Mesenchymal stem cell (in vitro differentiated cells and primary cell): ENCODE measurements at regions not wholly inside any gene's neighbourhood (a gene's known extent, or its start where the extent isn't known, plus 50 kb on each side); places are given as distances from the start of the nearest gene placed in this dataset.
A peak's percentile ranks its signal among the peaks of the same experiment; 100 is the strongest.

Source experiments
- DNase-seq: peaks from one replicate; pipeline ENCODE4 v3.0.0-alpha.2; 2013
- H2AFZ ChIP-seq: one replicate; pipeline ENCODE4 v1.6.1; 2013; ENCODE audit warnings: low read depth, mild to moderate bottlenecking, control low read depth, inconsistent platforms, low read length, moderate library complexity
- H2AK5ac ChIP-seq: 2 replicates; pipeline ENCODE4 v1.6.1; 2013; ENCODE audit warnings: low read length, moderate library complexity, mild to moderate bottlenecking, inconsistent platforms; ENCODE audit not compliant: severe bottlenecking
- H2BK120ac ChIP-seq: one replicate; pipeline ENCODE4 v1.6.1; 2013; ENCODE audit warnings: low read depth, mild to moderate bottlenecking, inconsistent platforms, low read length, moderate library complexity
- H2BK12ac ChIP-seq, 2 experiments: one replicate each; pipeline ENCODE4 v1.6.1; 2013; ENCODE audit warnings: inconsistent platforms in 2 of 2, low read length in 2 of 2, mild to moderate bottlenecking in 2 of 2, moderate library complexity in 2 of 2, control low read depth in 1 of 2
- H2BK15ac ChIP-seq: one replicate; pipeline ENCODE4 v1.6.1; 2013; ENCODE audit warnings: mild to moderate bottlenecking, low read depth, inconsistent platforms; ENCODE audit not compliant: poor library complexity, severe bottlenecking
- H2BK5ac ChIP-seq: 2 replicates; pipeline ENCODE4 v1.6.1; 2013; ENCODE audit warnings: low read depth, mild to moderate bottlenecking, low read length, control low read depth, inconsistent platforms; ENCODE audit not compliant: poor library complexity, severe bottlenecking
- H3K14ac ChIP-seq, 2 experiments: one replicate each; pipeline ENCODE4 v1.6.1; 2013; ENCODE audit warnings: inconsistent platforms in 2 of 2, low read length in 2 of 2, control low read depth in 1 of 2, mild to moderate bottlenecking in 1 of 2, moderate library complexity in 1 of 2
- H3K18ac ChIP-seq, 2 experiments: one replicate each; pipeline ENCODE4 v1.6.1; 2013; ENCODE audit warnings: inconsistent platforms in 2 of 2, low read length in 2 of 2, control low read depth in 1 of 2, low read depth in 1 of 2, mild to moderate bottlenecking in 1 of 2
- H3K23ac ChIP-seq, 2 experiments: one replicate each; pipeline ENCODE4 v1.6.1; 2013; ENCODE audit warnings: inconsistent platforms in 2 of 2, low read length in 2 of 2, mild to moderate bottlenecking in 2 of 2, moderate library complexity in 2 of 2, control low read depth in 1 of 2
- H3K27ac ChIP-seq: 2 replicates; pipeline ENCODE4 v1.5.1; 2013; ENCODE audit warnings: mild to moderate bottlenecking, moderate library complexity, low read length, control low read depth, inconsistent platforms; ENCODE audit not compliant: poor library complexity, severe bottlenecking
- H3K27me3 ChIP-seq, 2 experiments: 2 replicates each; pipeline versions ENCODE4 v1.6.1 to v1.7.0; 2013; ENCODE audit warnings: low read length in 2 of 2, mild to moderate bottlenecking in 2 of 2, moderate library complexity in 2 of 2, control low read depth in 1 of 2, inconsistent platforms in 1 of 2; ENCODE audit not compliant: control insufficient read depth in 1 of 2, insufficient read depth in 1 of 2
- H3K36me3 ChIP-seq, 2 experiments: 2 replicates each; pipeline versions ENCODE4 v1.6.1 to v1.7.0; 2013; ENCODE audit warnings: low read length in 2 of 2, control low read depth in 1 of 2, inconsistent platforms in 1 of 2, low read depth in 1 of 2, mild to moderate bottlenecking in 1 of 2; ENCODE audit not compliant: insufficient read depth in 2 of 2, control insufficient read depth in 1 of 2
- H3K4ac ChIP-seq, 2 experiments: one replicate each; pipeline ENCODE4 v1.6.1; 2013; ENCODE audit warnings: inconsistent platforms in 2 of 2, low read length in 2 of 2, mild to moderate bottlenecking in 2 of 2, moderate library complexity in 2 of 2, control low read depth in 1 of 2, low read depth in 1 of 2
- H3K4me1 ChIP-seq: 2 replicates; pipeline ENCODE4 v1.6.1; 2013; ENCODE audit warnings: low read depth, low read length, control low read depth; ENCODE audit not compliant: control insufficient read depth, insufficient read depth
- H3K4me2 ChIP-seq: 2 replicates; pipeline ENCODE4 v1.6.1; 2013; ENCODE audit warnings: low read length, mild to moderate bottlenecking, inconsistent platforms; ENCODE audit not compliant: poor library complexity, severe bottlenecking
- H3K4me3 ChIP-seq, 2 experiments: 2 replicates each; pipeline versions ENCODE4 v1.5.1 to v1.7.0; 2013; ENCODE audit warnings: low read length in 2 of 2, mild to moderate bottlenecking in 2 of 2, control low read depth in 1 of 2, low read depth in 1 of 2; ENCODE audit not compliant: insufficient read depth in 1 of 2
- H3K79me1 ChIP-seq: replicated peaks from 2 replicates; pipeline ENCODE4 v1.6.1; 2013; ENCODE audit warnings: mild to moderate bottlenecking, control low read depth, low read length, inconsistent platforms; ENCODE audit not compliant: poor library complexity, severe bottlenecking
- H3K9ac ChIP-seq: 2 replicates; pipeline ENCODE4 v1.7.0; 2013; ENCODE audit warnings: mild to moderate bottlenecking, low read length, moderate library complexity
- H3K9me3 ChIP-seq: 2 replicates; pipeline ENCODE4 v1.7.0; 2013; ENCODE audit warnings: mild to moderate bottlenecking, low read length; ENCODE audit not compliant: control insufficient read depth
- H4K8ac ChIP-seq: one replicate; pipeline ENCODE4 v1.6.1; 2013; ENCODE audit warnings: inconsistent platforms, mild to moderate bottlenecking, low read length, moderate library complexity
- H4K91ac ChIP-seq: one replicate; pipeline ENCODE4 v1.6.1; 2013; ENCODE audit warnings: mild to moderate bottlenecking, low read length, inconsistent platforms
- WGBS: methylation state at CpG from one replicate; pipeline ENCODE4 v1.1.7; 2013; ENCODE audit warnings: mixed read lengths; 5-methylcytosine and 5-hydroxymethylcytosine counted together

- Histone ChIP-seq H3K18ac (no peak overlapping the region), H3K4me1 (peaks cover 1% of the 10 kb centered on the region), H3K4me2 (no peak overlapping the region), H3K36me3 (no peaks in the 10 kb centered on the region), H2BK5ac (peak overlapping the region; percentile 47), H3K9me3 (no peaks in the 10 kb centered on the region), H2BK120ac (no peak overlapping the region), H3K9ac (peak overlapping the region; percentile 71), H3K14ac (no peak overlapping the region), H3K23ac (no peak overlapping the region), H3K27ac (no peak overlapping the region), H4K8ac (no peak overlapping the region), H2AFZ (no peak overlapping the region), H3K4ac (no peak overlapping the region), H3K4me3 (no peak overlapping the region), H2BK15ac (no peak overlapping the region), H3K27me3 (no peaks in the 10 kb centered on the region), H2BK12ac (no peak overlapping the region), H2AK5ac (no peak overlapping the region), H4K91ac (no peak overlapping the region), H3K79me1 (no peaks in the 10 kb centered on the region)
- no peak for DNase-seq
- WGBS = no CpG with 5 or more reads among the region's 5 CpGs
These were observed 366.7 kb downstream of the BRINP1 start for GRCh38 chr9:119002491-119002890.

GRCh38 chr9:119003201-119003611 is 366.0 kb downstream of the BRINP1 start:
- H3K18ac ChIP-seq = no peak overlapping the region
- no peak overlapping the region for H3K23ac ChIP-seq
- no peaks in the 10 kb centered on the region for H3K27me3 ChIP-seq
- no peak overlapping the region for H3K4me2 ChIP-seq
- DNase-seq = peak; percentile 63
- H3K4me1 ChIP-seq = peaks cover 1% of the 10 kb centered on the region
- no peaks in the 10 kb centered on the region for H3K36me3 ChIP-seq
- H3K27ac ChIP-seq = peak overlapping the region; percentile 98
- no peak overlapping the region for H3K4me3 ChIP-seq
- no peak overlapping the region for H3K14ac ChIP-seq
- H2BK120ac ChIP-seq = no peak overlapping the region
- peak overlapping the region; percentile 71 for H3K9ac ChIP-seq
- H2AFZ ChIP-seq = no peak overlapping the region
- no peak overlapping the region for H2BK15ac ChIP-seq
- H4K8ac ChIP-seq = no peak overlapping the region
- H2BK12ac ChIP-seq = no peak overlapping the region
- H2BK5ac ChIP-seq = peak overlapping the region; percentile 74
- no peak overlapping the region for H3K4ac ChIP-seq
- peak overlapping the region; percentile 57 for H2AK5ac ChIP-seq
- H3K9me3 ChIP-seq = no peaks in the 10 kb centered on the region
- H4K91ac ChIP-seq = no peak overlapping the region
- H3K79me1 ChIP-seq = no peaks in the 10 kb centered on the region

- Histone ChIP-seq H3K14ac (no peak overlapping the region), H3K23ac (no peak overlapping the region), H2AK5ac (no peak overlapping the region), H3K4me3 (peak overlapping the region in 1 of 2 experiments; percentile 19), H3K79me1 (no peaks in the 10 kb centered on the region), H2BK15ac (no peak overlapping the region), H2AFZ (no peak overlapping the region), H3K27me3 (no peaks in the 10 kb centered on the region), H3K27ac (peak overlapping the region; percentile 98), H2BK120ac (no peak overlapping the region), H3K9me3 (no peaks in the 10 kb centered on the region), H3K4me1 (peaks cover 1% of the 10 kb centered on the region), H3K36me3 (no peaks in the 10 kb centered on the region), H2BK12ac (no peak overlapping the region), H3K4ac (no peak overlapping the region), H3K9ac (peak overlapping the region; percentile 71), H2BK5ac (no peak overlapping the region), H4K91ac (no peak overlapping the region), H3K18ac (no peak overlapping the region), H4K8ac (no peak overlapping the region), H3K4me2 (no peak overlapping the region)
- 75% methylated on average over 1 of the region's 2 CpGs for WGBS
- no peak for DNase-seq
These were observed 365.2 kb downstream of the BRINP1 start for GRCh38 chr9:119003882-119004617.

GRCh38 chr9:119004618-119004990 is 364.6 kb downstream of the BRINP1 start:
- H3K4ac ChIP-seq = no peak overlapping the region
- DNase-seq = peak; percentile 93
- H3K4me3 ChIP-seq = no peak overlapping the region
- H3K27me3 ChIP-seq = no peaks in the 10 kb centered on the region
- H3K79me1 ChIP-seq = no peaks in the 10 kb centered on the region
- H2BK12ac ChIP-seq = no peak overlapping the region
- no peaks in the 10 kb centered on the region for H3K9me3 ChIP-seq
- H3K18ac ChIP-seq = peak overlapping the region in 1 of 2 experiments; percentile 28
- no peak overlapping the region for H2BK120ac ChIP-seq
- H3K4me1 ChIP-seq = peaks cover 1% of the 10 kb centered on the region
- no peak overlapping the region for H4K8ac ChIP-seq
- H3K27ac ChIP-seq = peak overlapping the region; percentile 98
- H2BK15ac ChIP-seq = no peak overlapping the region
- H3K4me2 ChIP-seq = no peak overlapping the region
- no peak overlapping the region for H3K23ac ChIP-seq
- no peak overlapping the region for H2AFZ ChIP-seq
- WGBS = 0% methylated on average over 2 of the region's 2 CpGs
- H2BK5ac ChIP-seq = no peak overlapping the region
- no peaks in the 10 kb centered on the region for H3K36me3 ChIP-seq
- H2AK5ac ChIP-seq = no peak overlapping the region
- H3K14ac ChIP-seq = no peak overlapping the region
- H4K91ac ChIP-seq = no peak overlapping the region
- H3K9ac ChIP-seq = peak overlapping the region; percentile 71
